Activated gamma-delta T cell (primary cell): ENCODE measurements at regions not wholly inside any gene's neighbourhood (a gene's known extent, or its start where the extent isn't known, plus 50 kb on each side); places are given as distances from the start of the nearest gene placed in this dataset.

Source experiments
- DNase-seq: peaks from one replicate; lab custom pipeline; 2025; lab: John Stamatoyannopoulos, UW

DNA sequence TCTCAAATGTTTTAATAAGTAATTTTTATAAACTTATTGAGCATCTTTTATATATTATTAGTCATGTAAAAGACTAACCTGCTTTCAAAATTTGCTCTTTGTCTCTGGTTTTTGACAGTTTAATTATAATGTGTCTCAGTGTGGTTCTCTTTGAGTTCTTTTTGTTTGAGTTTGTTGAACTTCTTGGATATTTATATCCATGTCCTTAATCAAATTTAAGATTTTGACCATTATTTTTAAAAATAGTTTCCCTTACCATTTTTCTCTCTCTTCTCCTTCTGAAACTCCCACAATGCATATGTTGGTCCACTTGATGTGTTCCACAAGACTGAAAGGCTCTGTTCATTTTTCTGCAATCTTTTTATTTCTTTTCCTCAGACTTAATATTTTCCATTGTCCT lies 366.1 kb upstream of the GOLIM4 start:
- DNase-seq = no peak

DNA sequence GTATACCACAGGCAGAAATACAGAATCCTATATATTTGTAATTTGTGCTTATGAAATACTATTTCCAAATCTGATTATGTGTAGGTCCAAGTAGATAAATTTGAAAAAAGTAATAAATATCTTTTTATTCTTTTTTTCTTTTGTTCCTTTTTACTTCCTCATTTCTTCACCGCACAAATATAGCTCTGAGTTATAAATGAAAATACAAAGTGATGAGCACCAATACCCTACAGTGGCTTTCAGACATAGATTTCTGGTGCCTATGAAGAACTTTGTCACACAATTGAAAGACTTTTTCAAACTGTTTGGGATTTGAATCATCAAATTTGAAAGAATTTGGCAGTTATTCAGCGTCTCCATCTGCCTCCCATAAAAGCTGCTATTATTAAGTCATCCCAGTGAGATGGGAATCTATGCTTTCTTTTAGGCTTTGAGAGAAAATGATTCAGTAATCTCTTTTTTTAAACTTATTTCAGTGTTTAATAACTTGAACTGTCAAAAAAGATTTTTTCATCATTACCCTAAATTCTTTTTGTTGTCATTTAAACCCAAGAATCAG lies 363.6 kb upstream of the GOLIM4 start:
- DNase-seq = no peak

- no peak for DNase-seq
These were observed 362.3 kb upstream of the GOLIM4 start for GRCh38 chr3:168457954-168458539.

- DNase-seq = no peak
These were observed 360.1 kb upstream of the GOLIM4 start for GRCh38 chr3:168455814-168456213.

GRCh38 chr3:168453623-168454022 lies 357.9 kb upstream of the GOLIM4 start:
- DNase-seq = no peak

- DNase-seq = no peak
These were observed 348.2 kb upstream of the GOLIM4 start for GRCh38 chr3:168443965-168444364.

- DNase-seq = no peak
These were observed 346.8 kb upstream of the GOLIM4 start for GRCh38 chr3:168442502-168442901.

GRCh38 chr3:168436245-168436724 lies 340.6 kb upstream of the GOLIM4 start:
- no peak for DNase-seq

DNA sequence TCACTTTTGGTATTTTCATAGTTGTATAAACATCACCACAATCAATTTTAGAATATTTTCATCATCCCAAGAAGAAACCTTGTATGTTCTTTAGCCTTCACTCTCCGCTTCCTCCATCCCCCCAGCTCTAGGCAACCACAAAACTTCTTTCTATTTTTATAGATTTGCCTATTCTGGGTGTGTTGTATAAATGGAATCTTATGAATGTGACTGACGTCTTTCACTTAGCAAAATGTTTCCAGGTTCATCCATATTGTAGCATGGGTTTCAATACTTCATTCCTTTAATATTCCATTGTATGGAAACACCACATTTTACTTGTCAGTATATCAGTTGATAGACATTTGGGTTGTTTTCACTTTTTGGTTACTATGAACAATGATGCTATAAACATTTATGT lies 335.8 kb upstream of the GOLIM4 start:
- DNase-seq = no peak

DNA sequence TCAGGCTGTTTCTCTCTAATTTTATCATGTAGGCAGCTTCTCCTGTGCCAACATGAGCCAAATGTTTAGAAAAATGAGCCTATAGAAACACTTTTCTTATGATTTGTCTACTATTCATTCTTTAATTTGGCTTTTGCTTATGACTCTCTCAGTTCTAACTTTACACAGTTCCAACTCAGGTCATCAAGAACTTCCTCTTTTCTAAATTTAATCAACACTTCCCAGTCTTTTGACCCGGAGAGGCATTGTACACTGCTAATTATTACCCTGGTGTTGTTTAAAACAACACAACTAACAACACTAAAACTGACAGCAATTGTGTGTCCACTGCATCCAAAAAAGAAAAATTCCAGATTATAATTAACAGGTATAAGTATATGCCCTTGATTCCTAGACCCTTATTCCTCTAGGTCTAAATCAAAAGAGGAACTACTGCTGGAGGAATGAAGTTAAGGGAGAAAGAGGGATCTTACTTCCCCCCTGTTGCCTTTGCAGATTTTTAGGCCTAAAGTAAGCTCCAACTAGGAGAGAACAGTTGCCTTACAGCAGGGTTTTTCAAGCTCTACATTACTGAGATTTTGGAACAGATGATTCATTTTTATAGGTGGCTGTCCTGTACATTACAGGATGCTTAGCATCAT lies 332.2 kb upstream of the GOLIM4 start:
- DNase-seq = no peak

GRCh38 chr3:168427156-168427555 lies 331.4 kb upstream of the GOLIM4 start:
- DNase-seq = no peak

DNA sequence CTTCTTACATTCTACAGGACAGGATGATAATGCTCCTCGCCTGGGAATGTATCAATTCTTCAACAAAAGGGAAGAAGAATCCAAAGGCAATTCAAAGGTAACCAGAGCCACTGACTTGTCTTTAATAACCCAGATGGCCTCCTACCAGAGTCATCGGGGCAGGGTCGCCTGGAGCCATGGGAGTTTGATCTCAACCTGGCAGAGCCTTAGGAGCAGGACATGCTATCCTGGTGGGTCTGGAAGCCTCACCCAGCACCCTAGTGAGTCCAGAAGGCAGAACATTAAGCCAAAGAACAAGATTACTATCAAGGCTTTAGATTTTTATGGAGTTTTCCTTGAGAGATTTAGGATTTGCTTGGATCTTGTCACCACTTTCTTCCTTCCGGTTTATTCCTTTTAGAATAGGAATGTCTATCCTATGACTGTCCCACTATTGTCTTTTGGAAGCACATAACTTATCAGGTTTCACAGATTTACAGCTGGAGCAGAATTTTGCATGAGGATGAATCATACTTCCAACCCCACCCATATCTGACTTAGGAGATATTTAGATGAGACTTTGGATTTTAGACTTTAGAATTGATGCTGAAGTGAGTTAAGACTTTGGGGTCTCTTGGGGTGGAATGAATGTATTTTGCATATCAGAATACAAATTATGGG lies 330.3 kb upstream of the GOLIM4 start:
- no peak for DNase-seq

GRCh38 chr3:168424059-168424734 lies 328.5 kb upstream of the GOLIM4 start:
- no peak for DNase-seq

GRCh38 chr3:168422843-168423242 lies 327.1 kb upstream of the GOLIM4 start:
- DNase-seq = no peak

GRCh38 chr3:168419091-168419490 lies 323.4 kb upstream of the GOLIM4 start:
- no peak for DNase-seq

DNA sequence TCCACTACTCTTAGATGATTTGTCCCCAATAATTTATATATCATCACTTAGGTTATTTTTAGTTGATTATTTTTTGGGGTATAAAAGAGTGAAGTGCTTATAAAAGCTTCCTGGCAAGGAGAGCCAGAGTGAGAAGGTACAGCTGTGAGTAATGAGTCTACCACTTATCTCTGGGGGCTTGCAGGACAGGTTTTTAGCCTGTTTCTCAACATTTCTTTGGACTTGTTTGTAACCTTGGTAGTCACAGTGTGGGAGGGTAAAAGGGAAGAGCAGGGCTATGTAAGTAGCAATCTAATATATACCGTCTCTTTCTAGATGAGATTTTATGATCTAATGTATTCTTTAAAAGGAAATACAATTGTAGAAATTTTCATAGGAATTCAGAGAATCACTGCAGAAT lies 321.3 kb upstream of the GOLIM4 start:
- no peak for DNase-seq

DNA sequence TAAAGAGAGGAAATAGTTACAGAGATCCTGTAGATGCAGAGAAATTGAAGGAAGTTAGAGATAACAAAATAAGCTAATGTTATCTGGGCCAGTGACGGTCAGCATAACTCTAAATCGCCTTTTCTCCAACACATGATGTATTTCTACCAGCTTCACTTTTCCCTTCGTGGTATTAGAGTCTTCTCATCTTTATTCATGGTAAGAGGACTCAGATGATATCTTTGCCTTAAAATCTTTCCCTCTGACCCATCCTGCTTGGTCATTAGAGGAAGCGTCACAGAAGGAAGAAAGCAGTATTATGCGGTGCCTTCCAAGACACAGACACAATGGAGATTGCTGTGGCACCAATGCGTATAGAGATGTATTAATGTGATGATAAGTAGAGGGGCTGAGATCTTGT lies 320.7 kb upstream of the GOLIM4 start:
- DNase-seq = no peak

DNA sequence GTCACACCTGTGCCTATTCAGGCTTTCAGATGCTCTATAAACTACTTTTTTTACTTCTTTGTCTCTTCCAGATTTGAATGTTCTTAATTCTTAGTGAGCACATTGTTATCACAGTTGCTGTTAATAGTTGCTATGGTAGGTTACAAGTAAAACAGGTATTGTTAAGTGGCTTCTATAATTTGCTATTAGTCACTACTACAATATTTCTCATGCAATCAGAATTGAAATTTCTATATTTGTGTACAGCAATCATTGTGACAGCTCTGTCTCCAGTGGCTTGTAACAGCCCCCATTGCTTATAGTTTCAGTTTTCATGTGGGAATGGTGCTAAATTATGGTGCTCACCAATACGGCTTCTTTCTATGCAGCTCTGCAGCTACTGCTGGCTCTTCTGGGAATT lies 318.4 kb upstream of the GOLIM4 start:
- no peak for DNase-seq

DNA sequence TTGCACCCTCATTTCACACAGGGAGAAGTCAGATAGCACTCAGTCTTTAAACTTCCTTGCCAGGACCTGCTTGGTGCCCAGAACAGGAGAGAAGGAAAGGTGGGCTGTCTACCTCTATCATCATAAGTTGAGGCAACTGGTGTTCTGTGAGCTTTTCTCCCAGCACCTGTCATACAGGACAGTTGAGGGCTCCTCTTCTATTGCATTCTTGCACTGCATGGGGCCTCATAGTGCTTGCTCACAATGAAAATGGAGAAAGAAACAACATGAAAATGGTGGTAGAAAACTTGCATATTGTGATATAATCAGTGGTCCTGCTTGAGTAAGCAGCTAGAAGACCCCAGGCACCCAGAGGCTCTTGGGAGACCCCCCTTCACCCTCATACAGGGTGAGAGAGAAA lies 311.7 kb upstream of the GOLIM4 start:
- no peak for DNase-seq

DNA sequence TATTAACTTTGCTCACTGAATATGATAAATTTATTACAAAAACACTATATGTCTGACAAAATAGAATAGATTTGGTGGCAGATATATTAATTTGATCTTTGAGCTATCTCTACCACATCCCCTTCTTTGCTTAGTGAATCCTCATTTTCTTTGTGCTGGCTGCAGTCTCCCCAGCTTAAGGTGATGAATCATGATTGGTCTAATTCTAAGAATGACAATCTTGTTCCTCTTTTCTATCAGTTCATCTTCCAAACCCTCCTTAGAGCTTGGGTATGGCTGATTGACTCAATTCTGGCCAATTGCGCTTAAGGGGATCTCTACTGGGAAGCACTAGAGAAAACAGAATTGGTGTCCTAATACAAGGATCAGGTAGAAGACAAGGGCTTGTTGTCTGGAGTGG lies 309.6 kb upstream of the GOLIM4 start:
- no peak for DNase-seq

DNA sequence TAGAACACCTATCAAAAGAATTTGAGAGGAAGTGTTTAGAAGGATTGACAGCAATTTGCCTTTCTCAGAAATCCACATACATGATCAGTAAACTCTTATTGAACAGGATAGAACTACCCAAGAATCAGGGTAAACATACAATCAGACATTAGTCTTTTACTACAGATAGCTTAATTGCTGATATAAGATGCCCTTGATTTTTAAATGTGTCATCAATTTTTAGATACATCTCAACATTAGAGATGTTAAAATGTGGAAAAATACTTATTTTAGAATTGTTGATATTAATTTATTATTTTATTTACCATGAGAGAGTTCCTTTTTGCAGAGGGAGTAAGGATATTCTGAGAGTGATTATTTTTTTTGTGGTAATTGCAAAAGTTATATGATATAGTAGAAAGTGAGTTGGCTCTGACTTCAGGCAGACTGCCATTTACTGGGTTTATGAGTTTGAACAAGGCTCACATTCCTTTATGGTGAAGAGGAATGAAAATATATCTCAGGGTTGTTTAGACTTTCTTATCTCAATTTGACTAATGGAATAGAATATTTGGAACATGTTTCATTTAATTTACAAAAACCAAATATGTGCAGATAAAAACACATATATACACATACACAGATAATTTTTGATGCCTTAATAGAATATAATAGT lies 302.8 kb upstream of the GOLIM4 start:
- DNase-seq = no peak

DNA sequence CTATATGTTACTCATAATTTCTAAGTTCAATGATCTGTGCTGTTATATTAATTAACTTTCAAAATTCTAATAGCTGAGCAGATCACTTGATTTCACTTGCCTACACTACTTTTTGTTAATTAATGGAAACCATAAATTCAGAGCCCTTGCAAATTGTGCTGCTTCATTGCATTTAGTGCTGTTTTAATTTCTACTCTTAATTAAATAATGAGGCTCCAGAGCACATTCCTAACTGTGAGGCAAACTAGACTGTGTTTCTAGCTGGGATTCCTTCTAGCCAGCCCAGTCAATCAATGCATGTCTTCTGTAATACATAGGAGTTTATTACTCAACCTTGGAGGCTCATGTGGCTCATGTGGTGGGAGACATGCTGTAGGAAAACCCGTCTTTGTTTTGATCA lies 301.1 kb upstream of the GOLIM4 start:
- DNase-seq = no peak
